ENCODE measurements at regions not wholly inside any gene's neighbourhood (a gene's known extent, or its start where the extent isn't known, plus 50 kb on each side); places are given as distances from the start of the nearest gene placed in this dataset.

DNA sequence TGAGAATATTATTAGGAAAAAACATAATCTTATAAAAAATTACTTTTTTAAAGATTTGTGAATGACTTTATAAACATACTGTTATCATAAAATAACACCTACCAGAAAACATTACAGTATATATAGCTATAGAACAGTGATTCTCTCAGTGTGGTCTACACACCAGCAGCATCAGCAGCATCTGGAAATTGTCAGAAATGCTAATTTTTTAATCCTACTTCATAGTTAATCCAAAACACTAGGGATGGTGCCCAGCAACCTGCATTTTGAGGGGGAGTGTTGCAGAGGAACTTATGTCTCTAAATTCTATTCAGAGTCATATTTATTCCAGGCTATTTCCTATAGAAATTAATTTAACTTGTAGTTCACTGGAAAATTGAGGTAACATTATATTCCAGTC, 1107.8 kb downstream of the IGSF11 start:
- no peak for DNase-seq

GRCh38 chr3:117927825-117928224, 1106.8 kb downstream of the IGSF11 start:
- DNase-seq = no peak

- no peak for DNase-seq
Measured at GRCh38 chr3:117928836-117929235, 1105.8 kb downstream of the IGSF11 start.

GRCh38 chr3:117932441-117932840, 1102.2 kb downstream of the IGSF11 start:
- DNase-seq = no peak

DNA sequence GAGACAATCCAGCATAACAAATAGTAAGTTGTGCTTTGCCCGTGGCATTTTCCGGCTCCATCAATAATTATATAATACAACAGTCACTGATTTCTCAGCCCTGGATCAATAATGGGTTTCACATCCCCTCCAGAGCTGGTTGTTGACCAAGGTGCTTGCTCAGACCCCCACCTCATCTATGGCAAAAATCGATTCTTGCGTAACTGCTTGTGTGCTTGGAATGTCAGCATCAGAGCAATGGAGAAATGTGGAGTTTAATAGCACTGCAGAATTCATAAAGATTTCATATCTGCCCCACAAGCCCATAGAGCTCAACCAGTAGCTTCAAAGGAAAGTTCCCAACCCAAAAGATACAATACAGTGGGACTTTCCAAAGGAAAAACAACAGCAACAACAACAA, 1098.5 kb downstream of the IGSF11 start:
- DNase-seq = no peak

GRCh38 chr3:117938974-117939373, 1095.7 kb downstream of the IGSF11 start:
- DNase-seq = no peak

DNA sequence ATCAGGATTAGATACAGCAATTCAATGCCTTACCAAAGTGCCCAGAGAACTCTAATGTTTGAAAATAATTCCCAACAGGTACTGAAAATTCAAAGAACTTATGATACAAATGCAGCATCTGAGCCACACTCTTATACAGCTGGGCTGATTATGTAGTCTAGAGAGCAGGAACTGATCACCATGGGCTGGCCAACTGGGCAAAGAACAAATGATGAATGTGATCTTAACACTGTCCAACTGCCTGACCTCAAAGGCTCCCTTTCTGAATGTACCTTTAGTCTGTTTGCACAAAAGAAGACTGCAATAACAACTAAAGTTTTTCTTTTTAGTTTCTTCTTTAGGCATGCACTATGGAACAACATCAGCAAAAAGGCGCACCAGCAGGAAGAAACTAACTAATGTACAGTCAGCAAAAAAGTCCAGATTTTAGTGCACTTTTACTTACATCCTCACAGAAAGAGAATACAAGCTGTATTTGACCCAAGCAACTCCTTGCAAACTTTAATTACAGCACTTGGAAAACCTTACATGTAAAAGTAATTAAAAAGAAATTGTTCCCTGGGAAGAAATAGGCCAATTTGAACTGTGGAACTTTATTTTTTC, 1095.1 kb downstream of the IGSF11 start:
- DNase-seq = no peak

DNA sequence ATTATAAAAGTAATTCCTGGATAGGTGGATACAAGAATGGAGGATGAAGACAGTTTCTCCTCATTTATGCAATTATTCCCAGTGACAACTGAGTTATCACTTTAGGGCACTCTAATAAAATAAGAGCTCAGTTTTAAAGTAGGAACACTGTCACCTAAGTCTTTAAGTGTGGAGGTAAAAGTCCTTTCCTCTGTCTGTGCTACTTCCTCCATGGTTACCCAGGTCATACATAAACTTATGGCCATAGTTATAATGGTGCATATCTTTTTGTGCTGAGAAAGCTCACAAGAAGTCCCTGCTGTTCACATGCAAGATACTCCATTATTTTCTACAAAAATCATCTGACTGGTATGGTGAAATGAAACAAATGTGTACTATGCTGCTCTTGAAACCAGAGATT, 1093.6 kb downstream of the IGSF11 start:
- no peak for DNase-seq

GRCh38 chr3:117941756-117942155, 1092.9 kb downstream of the IGSF11 start:
- no peak for DNase-seq

DNA sequence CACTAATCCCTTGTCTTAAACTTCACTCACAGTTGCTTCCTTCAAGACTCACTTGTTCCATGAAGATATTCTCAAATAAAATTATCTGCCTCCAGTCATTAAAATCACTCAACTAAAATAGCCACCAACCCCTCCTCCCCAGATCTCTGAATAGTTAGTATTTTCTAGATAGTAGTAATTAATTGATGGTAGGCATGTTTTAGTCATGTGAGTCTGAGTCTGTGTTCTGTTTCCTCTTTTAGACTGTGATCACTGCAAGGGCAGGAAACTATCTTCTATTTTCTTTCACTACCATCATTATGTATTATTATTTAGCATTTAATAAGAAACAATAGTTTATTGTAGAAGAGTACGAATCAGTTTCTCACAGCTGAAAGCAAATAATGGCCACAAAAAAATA, 1080.5 kb downstream of the IGSF11 start:
- DNase-seq = no peak

DNA sequence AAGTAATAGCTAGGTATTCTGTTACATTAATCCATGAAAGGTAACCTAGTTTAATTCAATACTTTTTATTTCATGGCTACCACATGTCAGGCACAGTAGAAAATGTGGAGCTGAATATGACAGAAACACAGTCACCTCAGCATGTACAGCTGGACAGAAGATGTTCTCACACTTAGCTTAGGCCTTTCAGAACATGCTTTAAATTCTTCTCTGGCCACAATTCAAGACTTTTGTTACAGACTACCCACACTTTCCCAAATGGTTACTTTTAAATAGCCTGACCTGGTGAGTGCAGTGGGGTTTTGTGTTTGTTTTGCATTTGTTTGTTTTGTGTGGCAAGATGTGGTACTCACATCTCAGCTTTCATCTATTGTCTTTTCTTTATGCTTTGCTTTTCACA, 1079.5 kb downstream of the IGSF11 start:
- DNase-seq = no peak

DNA sequence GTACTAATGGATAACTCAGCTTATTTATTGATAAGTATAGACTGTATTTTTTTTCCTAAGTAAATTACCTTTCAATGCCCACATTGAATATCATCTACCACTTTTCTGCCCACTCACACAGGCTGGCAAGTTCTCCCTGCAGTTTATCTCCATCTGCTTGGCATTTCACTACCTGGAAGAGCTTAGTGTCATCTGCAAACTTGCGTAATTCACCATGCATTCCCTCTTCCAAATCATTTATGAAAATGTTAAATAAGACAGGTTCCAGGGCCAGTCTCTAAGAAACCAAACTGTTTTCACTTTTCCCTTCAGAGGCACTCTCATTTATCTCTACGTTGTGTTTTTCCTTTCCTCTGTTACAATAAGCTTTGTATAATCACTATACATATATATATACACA, 1076.6 kb downstream of the IGSF11 start:
- no peak for DNase-seq

GRCh38 chr3:117962750-117963149, 1071.9 kb downstream of the IGSF11 start:
- DNase-seq = no peak

DNA sequence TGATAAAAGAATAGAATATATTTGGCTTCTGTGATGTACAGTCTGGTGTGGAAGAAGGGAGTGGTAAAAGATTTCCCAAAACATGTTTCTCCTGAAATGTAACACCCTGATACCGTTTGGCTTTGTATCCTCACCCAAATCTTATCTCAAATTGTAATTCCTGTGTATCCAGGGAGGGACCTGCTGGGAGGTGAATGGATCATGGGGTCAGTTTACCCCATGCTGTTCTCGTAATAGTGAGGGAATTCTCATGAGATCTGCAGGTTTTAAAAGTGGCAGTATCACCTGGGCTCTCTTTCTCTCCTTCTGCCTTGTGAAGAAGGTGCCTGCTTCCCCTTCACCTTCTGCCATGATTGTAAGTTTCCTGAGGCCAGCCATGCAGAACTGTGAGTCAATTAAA, 1070.8 kb downstream of the IGSF11 start:
- no peak for DNase-seq

DNA sequence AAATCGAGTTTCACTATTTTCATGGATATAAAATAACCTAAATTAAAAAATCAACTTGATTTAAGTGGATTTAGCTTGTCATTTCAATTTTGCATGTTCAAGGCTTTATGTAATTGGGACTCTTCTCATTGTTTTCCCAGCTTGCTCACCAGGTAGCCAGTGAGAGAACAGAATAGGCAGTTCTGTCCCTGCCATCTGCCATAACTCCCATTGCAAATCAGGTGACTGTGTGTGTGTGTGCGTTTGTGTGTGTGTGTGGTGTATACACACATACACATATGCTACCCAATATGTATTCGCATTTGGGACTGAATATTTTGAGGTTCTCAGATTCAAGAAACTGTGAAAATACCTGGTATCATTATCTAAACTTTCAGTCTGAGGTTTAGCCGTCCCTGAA, 1069.8 kb downstream of the IGSF11 start:
- DNase-seq = no peak

DNA sequence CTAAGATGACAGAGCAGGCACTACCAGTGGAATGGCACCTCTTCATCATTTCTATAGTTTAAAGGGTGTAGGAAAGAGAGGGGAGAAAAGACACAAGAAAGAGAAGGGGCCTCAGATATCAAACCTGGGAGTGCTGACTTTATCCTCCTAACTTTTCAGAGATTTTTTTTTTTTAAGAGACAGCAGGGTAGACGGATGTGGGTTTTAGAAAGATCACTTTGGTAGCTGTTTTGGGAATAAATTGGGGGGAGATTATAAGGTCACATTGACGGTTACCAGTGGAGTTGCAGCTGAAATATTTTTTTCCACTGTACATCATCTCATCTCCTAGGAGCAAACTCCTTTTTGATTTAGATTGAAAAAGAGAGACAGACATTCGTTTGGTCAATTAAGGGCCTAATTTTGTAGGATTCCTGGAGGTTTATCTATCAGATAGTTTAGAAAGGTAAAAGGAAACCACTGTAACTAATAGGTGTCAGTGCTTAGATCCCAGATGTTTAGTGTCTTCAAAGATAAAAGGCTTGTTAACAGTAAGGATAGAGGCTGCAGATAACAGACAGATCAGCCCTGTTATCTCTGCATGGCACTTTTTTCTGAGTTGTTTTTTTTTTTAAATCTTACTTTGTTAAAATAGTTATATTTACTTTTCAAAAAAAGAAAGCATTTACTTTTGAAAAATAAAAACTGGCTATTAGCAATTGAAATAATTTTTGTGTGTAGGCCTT, 1057.0 kb downstream of the IGSF11 start:
- no peak for DNase-seq

GRCh38 chr3:117979466-117979865, 1055.2 kb downstream of the IGSF11 start:
- no peak for DNase-seq

DNA sequence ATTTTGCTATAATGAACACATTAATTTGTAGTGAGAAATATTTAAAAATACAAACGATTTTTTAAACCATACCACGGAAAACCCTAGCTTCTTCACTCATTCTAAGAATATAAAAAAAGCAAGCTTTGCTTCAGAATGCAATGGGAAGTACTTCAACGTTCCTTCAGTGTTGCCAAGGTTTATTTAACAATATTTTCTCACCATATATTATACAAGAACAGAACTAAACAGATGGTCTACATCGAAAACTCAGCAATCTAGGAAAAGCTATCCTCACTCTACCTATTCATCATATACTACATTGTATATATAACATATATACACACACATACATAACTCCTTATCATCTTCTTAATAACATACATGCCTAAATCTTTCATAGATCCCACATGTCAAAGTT, 1047.4 kb downstream of the IGSF11 start:
- no peak for DNase-seq

DNA sequence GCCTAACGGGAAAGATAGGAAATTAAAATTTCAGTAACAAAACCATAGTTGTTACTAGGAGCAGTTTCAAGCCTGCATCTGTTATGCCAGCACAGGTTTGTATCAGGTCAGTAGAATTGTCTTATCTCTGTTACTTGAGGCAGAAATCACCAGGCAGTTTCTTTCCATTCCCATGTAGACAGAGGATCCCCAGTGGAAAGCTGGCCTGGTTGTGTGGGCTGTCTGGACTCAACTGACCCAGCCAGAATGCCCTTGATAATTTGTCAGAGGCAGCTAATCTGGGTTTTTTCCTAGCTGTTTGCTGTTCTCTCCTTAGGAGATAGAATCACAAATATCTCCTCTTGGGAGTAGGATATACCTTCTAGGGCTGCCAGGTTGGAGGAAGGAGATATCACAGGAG, 1044.7 kb downstream of the IGSF11 start:
- no peak for DNase-seq

- DNase-seq = no peak
Measured at GRCh38 chr3:117990627-117991026, 1044.0 kb downstream of the IGSF11 start.

DNA sequence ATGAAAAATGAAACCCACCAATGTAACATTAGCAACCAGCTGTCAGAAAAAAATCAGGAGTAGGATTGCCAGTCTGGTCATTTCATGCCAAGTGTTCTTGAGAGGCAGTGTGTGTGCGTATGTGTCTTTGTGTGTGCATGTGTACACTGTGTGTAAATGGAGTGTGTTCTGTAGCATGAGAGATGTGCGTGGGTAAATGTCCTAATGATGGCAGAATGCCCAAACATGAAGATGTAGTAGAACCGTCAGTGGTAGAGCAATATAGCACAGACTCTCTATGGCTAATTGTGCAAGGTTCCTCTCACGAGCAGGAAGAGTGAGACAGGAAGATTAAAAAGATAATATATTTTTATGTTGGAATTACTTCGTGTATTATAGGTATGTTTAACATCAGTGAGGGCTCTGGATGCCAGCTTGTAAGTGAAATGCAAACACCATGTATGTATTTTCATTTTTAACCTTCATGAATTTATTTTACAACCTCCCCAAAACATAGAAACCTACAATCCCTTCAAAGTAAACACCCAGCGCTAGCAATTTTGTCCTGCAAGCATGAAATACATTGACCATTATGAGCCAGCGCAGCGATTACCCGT, 1038.7 kb downstream of the IGSF11 start:
- DNase-seq = no peak

DNA sequence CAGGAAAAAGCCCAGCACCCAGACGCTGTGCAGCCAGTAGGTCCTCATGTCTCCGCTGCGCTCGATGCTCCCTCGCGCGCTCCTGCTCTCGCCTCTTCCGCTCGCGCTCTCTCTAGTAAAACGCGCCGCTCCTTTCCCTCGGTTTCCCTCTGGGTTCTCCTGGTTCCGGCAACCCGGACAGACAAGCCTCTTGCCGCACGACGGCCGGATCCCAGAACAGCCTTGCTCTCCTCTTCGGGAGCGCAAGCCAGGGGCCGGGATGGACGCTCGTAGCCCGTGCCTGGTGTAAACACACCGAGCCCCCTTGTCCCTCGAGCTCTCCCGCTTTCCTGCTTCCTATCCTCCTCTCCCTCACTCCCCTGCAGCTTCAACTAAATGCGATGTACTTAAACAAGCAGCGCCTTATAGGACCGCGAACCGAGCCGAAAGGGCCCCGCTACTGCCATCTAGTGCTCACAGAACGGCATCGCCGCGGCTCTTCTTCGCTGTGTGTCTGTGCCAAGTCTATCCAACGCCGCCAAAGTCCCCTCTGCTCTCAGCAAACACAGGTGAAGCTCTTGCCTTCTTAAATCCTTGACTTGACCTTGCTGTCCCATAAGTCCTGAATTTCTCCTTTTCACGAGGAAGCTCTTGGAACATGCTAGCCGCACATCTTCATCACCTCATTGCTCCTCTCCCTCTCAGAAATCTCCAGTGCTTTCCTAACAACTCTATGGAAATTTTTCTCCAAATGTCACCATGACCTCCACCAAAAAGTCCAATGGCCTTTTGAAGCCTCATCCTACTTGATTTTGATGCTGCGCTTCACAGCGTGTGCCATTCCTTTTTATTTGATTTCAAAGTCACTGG, 1037.2 kb downstream of the IGSF11 start:
- peak in 1 of 2 experiments; percentile 20 for DNase-seq

DNA sequence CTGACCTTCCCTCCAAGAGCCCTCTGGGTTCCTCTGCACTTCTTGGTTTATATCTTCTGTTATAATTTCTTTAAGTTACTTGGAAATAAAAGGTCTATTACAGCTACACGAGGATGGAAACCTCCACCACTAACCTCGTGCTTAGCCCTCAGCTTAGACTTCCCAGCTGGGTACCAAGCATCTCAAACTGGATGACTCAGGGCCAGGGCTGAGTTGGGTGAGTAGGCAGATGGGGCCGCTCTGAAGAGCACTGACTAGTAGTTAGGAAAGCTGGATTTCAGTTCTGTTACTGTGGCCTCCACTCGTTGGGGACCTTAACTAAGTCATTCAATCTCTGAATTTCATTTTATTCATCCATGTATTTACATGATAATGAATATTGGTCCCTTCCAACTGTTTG, 1036.6 kb downstream of the IGSF11 start:
- no peak for DNase-seq

DNA sequence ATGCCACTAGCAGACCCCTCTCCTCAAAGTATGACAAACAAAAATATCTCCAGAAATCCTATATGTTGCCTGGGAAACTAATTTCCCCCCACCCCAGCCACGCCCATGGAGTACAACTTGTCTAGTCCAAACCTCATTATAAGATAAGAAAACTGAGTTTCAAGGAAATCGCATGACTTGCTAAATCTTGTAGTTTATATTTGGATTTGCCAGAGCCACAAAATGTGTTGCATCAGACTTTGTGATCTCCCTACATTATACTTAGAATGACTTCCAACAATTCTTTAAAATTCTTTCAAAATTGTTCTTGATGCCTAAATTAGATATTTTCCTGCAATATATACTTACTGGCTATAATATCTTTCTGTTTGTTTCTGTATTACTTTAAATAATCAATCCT, 1034.4 kb downstream of the IGSF11 start:
- no peak for DNase-seq

Data from stimulated activated CD4-positive, alpha-beta T cell treated with anti-CD3 and anti-CD28 coated beads, Interleukin-4, amount 100 ng/mL, for 4 hours (primary cell).